ENCODE measurements at regions not wholly inside any gene's neighbourhood (a gene's known extent, or its start where the extent isn't known, plus 50 kb on each side); places are given as distances from the start of the nearest gene placed in this dataset.

- no peak for DNase-seq
Observed at GRCh38 chr1:239696317-239696716, 309.9 kb downstream of the CHRM3 start.

GRCh38 chr1:239700667-239701066 lies 314.3 kb downstream of the CHRM3 start:
- no peak for DNase-seq

- no peak for DNase-seq
Observed at GRCh38 chr1:239703075-239703474, 316.7 kb downstream of the CHRM3 start.

GRCh38 chr1:239706245-239706892 lies 320.0 kb downstream of the CHRM3 start:
- DNase-seq: no peak

- DNase-seq: no peak
Observed at GRCh38 chr1:239707615-239708014, 321.2 kb downstream of the CHRM3 start.

GRCh38 chr1:239708622-239709021 lies 322.3 kb downstream of the CHRM3 start:
- no peak for DNase-seq

- no peak for DNase-seq
Observed at GRCh38 chr1:239711768-239712167, 325.4 kb downstream of the CHRM3 start.

GRCh38 chr1:239717097-239717917 lies 330.9 kb downstream of the CHRM3 start:
- DNase-seq: no peak

- no peak for DNase-seq
Observed at GRCh38 chr1:239717918-239718184, 331.5 kb downstream of the CHRM3 start.

- DNase-seq: no peak
Observed at GRCh38 chr1:239718571-239718970, 332.2 kb downstream of the CHRM3 start.

- no peak for DNase-seq
Observed at GRCh38 chr1:239718997-239719628, 332.7 kb downstream of the CHRM3 start.

GRCh38 chr1:239719642-239720258 lies 333.4 kb downstream of the CHRM3 start:
- DNase-seq: no peak

- no peak for DNase-seq
Observed at GRCh38 chr1:239722035-239722434, 335.7 kb downstream of the CHRM3 start.

- DNase-seq: no peak
Observed at GRCh38 chr1:239723776-239724367, 337.5 kb downstream of the CHRM3 start.

GRCh38 chr1:239725371-239725770 lies 339.0 kb downstream of the CHRM3 start:
- no peak for DNase-seq

GRCh38 chr1:239725933-239726332 lies 339.6 kb downstream of the CHRM3 start:
- no peak for DNase-seq

GRCh38 chr1:239730378-239730777 lies 344.0 kb downstream of the CHRM3 start:
- no peak for DNase-seq

- no peak for DNase-seq
Observed at GRCh38 chr1:239731082-239731748, 344.8 kb downstream of the CHRM3 start.

GRCh38 chr1:239732770-239733169 lies 346.4 kb downstream of the CHRM3 start:
- DNase-seq: no peak

GRCh38 chr1:239733995-239734394 lies 347.6 kb downstream of the CHRM3 start:
- no peak for DNase-seq

GRCh38 chr1:239735111-239735510 lies 348.7 kb downstream of the CHRM3 start:
- DNase-seq: no peak

GRCh38 chr1:239736479-239736878 lies 350.1 kb downstream of the CHRM3 start:
- DNase-seq: no peak

GRCh38 chr1:239739375-239739774 lies 352.3 kb upstream of the FMN2 start:
- DNase-seq: no peak

All from NCI-H510A (cell line).